ENCODE measurements at regions not wholly inside any gene's neighbourhood (a gene's known extent, or its start where the extent isn't known, plus 50 kb on each side); places are given as distances from the start of the nearest gene placed in this dataset.

- H3K4me3 ChIP-seq (ENCODE audit: low read length, poor library complexity, severe bottlenecking): no peak overlapping the region
- TF ChIP-seq CTCF (conservative IDR thresholded peaks at IDR 0.05; ENCODE audit: low read length): no peak
- TF ChIP-seq EZH2phosphoT487 (IDR thresholded peaks at IDR 0.05; ENCODE audit: borderline replicate concordance): no peak
- no peaks in the 10 kb centered on the region for H3K79me2 ChIP-seq (ENCODE audit: insufficient read depth, low read length)
Observed at GRCh38 chr2:116160657-116161056, 1653.8 kb upstream of the DDX18 start.

GRCh38 chr2:116162395-116162794 lies 1652.1 kb upstream of the DDX18 start:
- H3K4me1 ChIP-seq (ENCODE audit: insufficient read depth, low read length, poor library complexity, severe bottlenecking): no peaks in the 10 kb centered on the region
- H3K9me2 ChIP-seq (replicated peaks; ENCODE audit: low read depth, low read length): no peaks in the 10 kb centered on the region
- H3K27me3 ChIP-seq (ENCODE audit: insufficient read depth, low read length, poor library complexity, severe bottlenecking): no peaks in the 10 kb centered on the region
- no peaks in the 10 kb centered on the region for H3K36me3 ChIP-seq (ENCODE audit: insufficient read depth, low read length)
- H3K9ac ChIP-seq (ENCODE audit: low read depth, low read length, poor library complexity, severe bottlenecking): no peak overlapping the region
- no peak overlapping the region for H3K4me2 ChIP-seq (ENCODE audit: low read depth, low read length, poor library complexity, severe bottlenecking)
- H3K79me2 ChIP-seq (ENCODE audit: insufficient read depth, low read length): no peaks in the 10 kb centered on the region
- H3K9me3 ChIP-seq (ENCODE audit: insufficient read depth, low read depth, low read length): 0 out of 2 replicates have a peak, but pooled peaks cover 3% of the 10 kb centered on the region
- H3F3A ChIP-seq (ENCODE audit: low read depth): no peaks in the 10 kb centered on the region
- H2AFZ ChIP-seq (ENCODE audit: low read length): no peak overlapping the region
- H4K20me1 ChIP-seq (ENCODE audit: insufficient read depth, low read length, poor library complexity, severe bottlenecking): no peaks in the 10 kb centered on the region
- H3K4me3 ChIP-seq (ENCODE audit: low read length, poor library complexity, severe bottlenecking): no peak overlapping the region
- no peak for TF ChIP-seq EZH2phosphoT487 (IDR thresholded peaks at IDR 0.05; ENCODE audit: borderline replicate concordance)
- TF ChIP-seq CTCF (conservative IDR thresholded peaks at IDR 0.05; ENCODE audit: low read length): no peak

More at GRCh38 chr2:116160657-116161056, 1653.8 kb upstream of the DDX18 start:
- H3K27me3 ChIP-seq (ENCODE audit: insufficient read depth, low read length, poor library complexity, severe bottlenecking): no peaks in the 10 kb centered on the region
- H3K9me3 ChIP-seq (ENCODE audit: insufficient read depth, low read depth, low read length): 0 out of 2 replicates have a peak, but pooled peaks cover 3% of the 10 kb centered on the region
- H3F3A ChIP-seq (ENCODE audit: low read depth): no peaks in the 10 kb centered on the region
- no peak overlapping the region for H3K9ac ChIP-seq (ENCODE audit: low read depth, low read length, poor library complexity, severe bottlenecking)
- H3K4me2 ChIP-seq (ENCODE audit: low read depth, low read length, poor library complexity, severe bottlenecking): no peak overlapping the region
- H3K36me3 ChIP-seq (ENCODE audit: insufficient read depth, low read length): no peaks in the 10 kb centered on the region
- H3K9me2 ChIP-seq (replicated peaks; ENCODE audit: low read depth, low read length): no peaks in the 10 kb centered on the region
- H3K4me1 ChIP-seq (ENCODE audit: insufficient read depth, low read length, poor library complexity, severe bottlenecking): no peaks in the 10 kb centered on the region
- no peak overlapping the region for H2AFZ ChIP-seq (ENCODE audit: low read length)
- H4K20me1 ChIP-seq (ENCODE audit: insufficient read depth, low read length, poor library complexity, severe bottlenecking): no peaks in the 10 kb centered on the region

- no peaks in the 10 kb centered on the region for H3K4me1 ChIP-seq (ENCODE audit: insufficient read depth, low read length, poor library complexity, severe bottlenecking)
- H3K9ac ChIP-seq (ENCODE audit: low read depth, low read length, poor library complexity, severe bottlenecking): no peak overlapping the region
- no peaks in the 10 kb centered on the region for H3K36me3 ChIP-seq (ENCODE audit: insufficient read depth, low read length)
- H3K79me2 ChIP-seq (ENCODE audit: insufficient read depth, low read length): no peaks in the 10 kb centered on the region
- no peaks in the 10 kb centered on the region for H3K9me2 ChIP-seq (replicated peaks; ENCODE audit: low read depth, low read length)
- no peaks in the 10 kb centered on the region for H3K9me3 ChIP-seq (ENCODE audit: insufficient read depth, low read depth, low read length)
- H3F3A ChIP-seq (ENCODE audit: low read depth): no peaks in the 10 kb centered on the region
- no peaks in the 10 kb centered on the region for H4K20me1 ChIP-seq (ENCODE audit: insufficient read depth, low read length, poor library complexity, severe bottlenecking)
- H2AFZ ChIP-seq (ENCODE audit: low read length): no peak overlapping the region
- no peak overlapping the region for H3K4me3 ChIP-seq (ENCODE audit: low read length, poor library complexity, severe bottlenecking)
- no peaks in the 10 kb centered on the region for H3K27me3 ChIP-seq (ENCODE audit: insufficient read depth, low read length, poor library complexity, severe bottlenecking)
- no peak for TF ChIP-seq EZH2phosphoT487 (IDR thresholded peaks at IDR 0.05; ENCODE audit: borderline replicate concordance)
- no peak for TF ChIP-seq CTCF (conservative IDR thresholded peaks at IDR 0.05; ENCODE audit: low read length)
- no peak overlapping the region for H3K4me2 ChIP-seq (ENCODE audit: low read depth, low read length, poor library complexity, severe bottlenecking)
Observed at GRCh38 chr2:116167107-116167506, 1647.4 kb upstream of the DDX18 start.

All from Loucy (cell line).